NCI-H2196 treated with DMSO at 0.1 percent for 48 hours (cell line): ENCODE measurements at regions not wholly inside any gene's neighbourhood (a gene's known extent, or its start where the extent isn't known, plus 50 kb on each side); places are given as distances from the start of the nearest gene placed in this dataset.

Source experiments
- DNase-seq: peaks from one replicate; lab custom pipeline; 2025; ENCODE audit not compliant: unreplicated experiment; lab: John Stamatoyannopoulos, UW

GRCh38 chr7:124515106-124515830 lies 250.3 kb downstream of the GPR37 start:
- no peak for DNase-seq

- no peak for DNase-seq
These were observed 251.1 kb downstream of the GPR37 start for GRCh38 chr7:124514471-124514870.

GRCh38 chr7:124497176-124497575 lies 268.4 kb downstream of the GPR37 start:
- peak; percentile 43 for DNase-seq

- DNase-seq: peak; percentile 17
These were observed 275.7 kb downstream of the GPR37 start for GRCh38 chr7:124489925-124490324.

GRCh38 chr7:124489082-124489819 lies 276.3 kb downstream of the GPR37 start:
- DNase-seq: no peak

GRCh38 chr7:124482229-124482628 lies 283.4 kb downstream of the GPR37 start:
- DNase-seq: no peak

GRCh38 chr7:124480821-124481290 lies 284.7 kb downstream of the GPR37 start:
- DNase-seq: no peak

GRCh38 chr7:124480036-124480820 lies 285.4 kb downstream of the GPR37 start:
- no peak for DNase-seq

- no peak for DNase-seq
These were observed 303.3 kb downstream of the GPR37 start for GRCh38 chr7:124462249-124462648.

- DNase-seq: no peak
These were observed 305.0 kb downstream of the GPR37 start for GRCh38 chr7:124460555-124460954.

GRCh38 chr7:124460056-124460450 lies 305.5 kb downstream of the GPR37 start:
- DNase-seq: no peak

- DNase-seq: no peak
These were observed 306.2 kb downstream of the GPR37 start for GRCh38 chr7:124459101-124460055.

GRCh38 chr7:124457841-124458240 lies 307.8 kb downstream of the GPR37 start:
- DNase-seq: no peak

- DNase-seq: no peak
These were observed 309.3 kb downstream of the GPR37 start for GRCh38 chr7:124456286-124456685.

- DNase-seq: no peak
These were observed 313.4 kb downstream of the GPR37 start for GRCh38 chr7:124452186-124452585.

- DNase-seq: no peak
These were observed 315.7 kb downstream of the GPR37 start for GRCh38 chr7:124449896-124450295.

- DNase-seq: no peak
These were observed 320.7 kb downstream of the GPR37 start for GRCh38 chr7:124444696-124445480.

- DNase-seq: no peak
These were observed 321.8 kb downstream of the GPR37 start for GRCh38 chr7:124443762-124444161.

- DNase-seq: no peak
These were observed 325.5 kb downstream of the GPR37 start for GRCh38 chr7:124440081-124440480.
